Skeletal muscle cell (primary cell): ENCODE measurements at regions not wholly inside any gene's neighbourhood (a gene's known extent, or its start where the extent isn't known, plus 50 kb on each side); places are given as distances from the start of the nearest gene placed in this dataset.
A peak's percentile ranks its signal among the peaks of the same experiment; 100 is the strongest.
"Not testable (repeated sequence)": the region's sequence is repeated elsewhere in the genome, so short reads cannot be mapped to it uniquely, and the experiment has no call there.

Experiments
- DNase-seq: peaks from one replicate; pipeline ENCODE4 v3.0.0-alpha.2; 2010; ENCODE audit warnings: low read depth
- H3K4me3 ChIP-seq: 2 replicates; pipeline ENCODE4 v1.5.1; 2011; ENCODE audit warnings: low read depth, mild to moderate bottlenecking, control low read depth, low read length, moderate library complexity

GRCh38 chrX:460823-461640 lies 74.3 kb upstream of the PPP2R3B start:
- H3K4me3 ChIP-seq: no peak overlapping the region
- DNase-seq: no peak

DNA sequence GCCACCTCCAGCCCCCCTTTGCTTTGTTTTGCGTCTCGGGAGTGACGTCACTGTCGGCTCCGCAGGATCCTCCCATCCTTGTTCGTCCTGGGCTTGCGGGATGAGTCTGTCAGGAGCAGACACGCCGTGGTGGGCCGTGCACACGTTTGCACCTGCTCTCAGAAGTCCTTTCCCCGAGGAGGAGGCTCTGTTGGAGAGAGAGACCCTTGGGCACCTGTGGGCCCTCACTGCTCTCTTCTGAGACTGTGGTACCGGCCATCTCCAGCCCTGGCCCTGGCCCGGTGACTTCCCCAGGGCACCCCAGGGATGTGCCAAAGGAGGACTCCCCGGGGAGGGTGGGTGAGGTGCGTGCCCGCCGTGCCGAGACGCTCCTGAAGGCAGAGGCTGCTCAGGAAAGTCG lies 76.1 kb upstream of the PPP2R3B start:
- H3K4me3 ChIP-seq: no peak overlapping the region
- DNase-seq: no peak

- H3K4me3 ChIP-seq: no peak overlapping the region
- DNase-seq: no peak
These were observed 78.9 kb upstream of the PPP2R3B start for GRCh38 chrX:465418-466215.

DNA sequence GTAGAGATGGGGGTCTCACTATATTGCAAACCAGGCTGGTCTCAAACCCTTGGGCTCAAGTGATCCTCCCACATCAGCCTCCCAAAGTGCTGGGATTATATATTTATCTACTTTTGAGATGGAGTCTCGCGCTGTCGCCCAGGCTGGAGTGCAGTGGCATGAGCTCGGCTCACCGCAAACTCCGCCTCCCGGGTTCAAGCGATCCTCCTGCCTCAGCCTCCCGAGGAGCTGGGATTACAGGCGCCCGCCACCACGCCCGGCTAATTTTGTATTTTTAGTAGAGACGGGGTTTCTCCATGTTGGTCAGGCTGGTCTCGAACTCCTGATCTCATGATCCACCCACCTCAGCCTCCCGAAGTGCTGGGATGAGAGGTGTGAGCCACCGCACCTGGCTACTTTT lies 80.1 kb upstream of the PPP2R3B start:
- not testable (repeated sequence) for DNase-seq, H3K4me3 ChIP-seq

DNA sequence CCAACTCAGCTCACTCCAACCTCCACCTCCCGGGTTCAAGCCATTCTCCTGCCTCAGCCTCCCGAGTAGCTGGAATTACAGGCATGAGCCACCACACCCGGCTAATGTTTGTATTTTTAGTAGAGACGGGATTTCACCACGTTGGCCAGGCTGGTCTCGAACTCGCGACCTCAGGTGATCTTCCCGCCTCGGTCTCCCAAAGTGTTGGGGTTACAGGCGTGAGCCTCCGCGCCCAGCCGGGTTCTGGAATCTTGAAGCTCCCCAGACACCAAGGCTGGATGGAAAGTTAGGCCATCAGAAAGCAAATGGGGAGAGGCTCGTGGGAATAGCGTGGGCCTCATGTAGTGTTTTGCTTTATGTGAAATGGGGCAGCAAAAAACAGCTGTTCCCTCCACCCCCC lies 81.0 kb upstream of the PPP2R3B start:
- not testable (repeated sequence) for DNase-seq, H3K4me3 ChIP-seq

- H3K4me3 ChIP-seq: no peak overlapping the region
- DNase-seq: no peak
These were observed 82.3 kb upstream of the PPP2R3B start for GRCh38 chrX:468979-469378.

DNA sequence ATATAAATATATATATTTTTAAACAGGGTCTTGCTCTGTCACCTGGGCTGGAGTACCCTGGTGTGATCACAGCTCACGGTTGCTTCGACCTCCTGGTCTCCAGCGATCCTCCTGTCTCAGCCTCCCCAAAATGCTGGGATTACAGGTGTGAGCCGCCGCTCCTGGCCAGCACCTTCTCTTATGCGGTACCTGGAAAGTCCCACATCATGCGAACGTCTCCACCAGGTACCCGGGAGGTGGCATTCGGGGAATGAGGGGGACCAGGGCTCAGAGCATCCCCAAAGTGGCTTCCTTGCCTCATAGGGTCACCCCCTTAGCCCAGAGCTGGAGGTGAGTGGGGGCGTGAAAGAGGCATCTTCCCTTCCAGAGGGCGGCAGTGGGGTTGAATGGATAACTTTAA lies 84.0 kb upstream of the PPP2R3B start:
- DNase-seq: no peak
- H3K4me3 ChIP-seq: no peak overlapping the region

GRCh38 chrX:471281-471680 lies 84.6 kb upstream of the PPP2R3B start:
- DNase-seq: no peak
- H3K4me3 ChIP-seq: no peak overlapping the region

DNA sequence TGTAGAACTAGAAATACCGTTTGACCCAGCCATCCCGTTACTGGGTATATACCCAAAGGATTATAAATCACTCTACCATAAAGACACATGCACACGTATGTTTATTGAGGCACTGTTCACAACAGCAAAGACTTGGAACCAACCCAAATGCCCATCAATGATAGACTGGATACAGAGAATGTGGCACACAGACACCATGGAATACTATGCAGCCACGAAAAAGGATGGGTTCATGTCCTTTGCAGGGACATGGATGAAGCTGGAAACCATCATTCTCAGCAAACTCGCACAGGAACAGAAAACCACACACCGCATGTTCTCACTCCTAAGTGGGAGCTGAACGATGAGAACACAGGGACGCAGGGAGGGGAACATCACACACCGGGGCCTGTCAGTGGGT lies 85.6 kb upstream of the PPP2R3B start:
- DNase-seq, H3K4me3 ChIP-seq: not testable (repeated sequence)

DNA sequence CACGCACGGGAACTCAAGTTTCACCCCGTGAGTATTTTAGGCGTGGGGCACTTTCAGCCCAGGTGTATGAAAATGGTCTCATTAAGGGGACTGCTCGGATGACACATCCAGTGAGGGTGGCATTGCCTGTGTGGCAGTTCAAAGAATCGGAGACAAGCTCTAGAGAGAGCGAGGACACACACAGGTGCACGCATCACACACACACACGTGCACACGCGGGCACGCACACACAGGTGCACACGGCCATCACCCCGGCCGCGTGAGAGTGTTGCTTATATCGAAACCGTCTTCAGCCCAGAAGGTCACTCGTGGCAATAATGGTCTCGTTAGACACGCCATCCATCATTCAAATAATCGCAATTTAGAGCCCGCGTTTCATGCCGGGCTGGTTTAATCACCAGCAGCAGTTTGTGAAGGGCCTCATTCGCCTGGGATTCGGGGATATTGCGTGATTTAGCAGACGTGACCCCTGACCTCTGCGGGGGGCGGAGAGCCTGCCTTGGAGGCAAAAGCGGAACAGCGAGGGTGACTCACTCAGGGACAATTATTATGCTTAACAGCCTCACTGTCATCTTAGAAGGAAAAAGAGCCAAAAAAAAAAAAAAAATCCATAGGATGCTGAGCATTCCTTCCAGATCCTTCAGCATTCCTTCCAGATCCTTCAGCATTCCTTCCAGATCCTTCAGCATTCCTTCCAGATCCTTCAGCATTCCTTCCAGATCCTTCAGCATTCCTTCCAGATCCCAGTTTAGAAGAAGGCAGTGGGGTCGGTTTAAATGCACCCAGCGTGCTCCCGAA lies 89.4 kb upstream of the PPP2R3B start:
- no peak overlapping the region for H3K4me3 ChIP-seq
- peak; percentile 5 for DNase-seq

- no peak overlapping the region for H3K4me3 ChIP-seq
- no peak for DNase-seq
These were observed 90.0 kb upstream of the PPP2R3B start for GRCh38 chrX:476724-477075.

DNA sequence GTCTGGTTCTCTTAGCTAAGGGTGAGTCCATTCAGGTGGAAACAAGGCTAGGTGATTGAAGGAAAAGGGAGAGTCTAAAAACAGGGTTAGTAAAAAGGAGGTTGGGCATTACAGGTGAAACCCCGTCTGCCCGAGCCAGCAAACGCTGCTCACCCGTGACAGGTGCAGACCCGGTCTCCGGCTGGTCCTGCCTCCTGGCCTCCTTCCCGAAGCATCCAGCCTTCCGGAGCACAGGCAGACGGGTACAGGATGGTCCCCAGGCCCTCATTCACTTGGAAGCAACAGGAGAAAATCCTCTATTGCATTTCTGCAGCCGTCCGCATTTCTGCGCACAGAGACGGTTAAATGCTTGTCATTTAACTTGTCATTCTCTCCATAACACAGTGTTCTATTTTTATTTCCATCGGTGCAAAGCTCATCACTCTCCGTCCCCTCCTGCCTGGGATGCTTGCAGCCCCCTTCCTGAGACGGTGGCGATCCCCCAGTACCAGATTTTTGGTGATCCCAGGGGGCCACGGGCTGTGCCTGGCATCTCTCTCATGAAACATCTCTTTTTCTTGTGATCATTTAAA lies 90.8 kb upstream of the PPP2R3B start:
- no peak for DNase-seq
- H3K4me3 ChIP-seq: no peak overlapping the region

DNA sequence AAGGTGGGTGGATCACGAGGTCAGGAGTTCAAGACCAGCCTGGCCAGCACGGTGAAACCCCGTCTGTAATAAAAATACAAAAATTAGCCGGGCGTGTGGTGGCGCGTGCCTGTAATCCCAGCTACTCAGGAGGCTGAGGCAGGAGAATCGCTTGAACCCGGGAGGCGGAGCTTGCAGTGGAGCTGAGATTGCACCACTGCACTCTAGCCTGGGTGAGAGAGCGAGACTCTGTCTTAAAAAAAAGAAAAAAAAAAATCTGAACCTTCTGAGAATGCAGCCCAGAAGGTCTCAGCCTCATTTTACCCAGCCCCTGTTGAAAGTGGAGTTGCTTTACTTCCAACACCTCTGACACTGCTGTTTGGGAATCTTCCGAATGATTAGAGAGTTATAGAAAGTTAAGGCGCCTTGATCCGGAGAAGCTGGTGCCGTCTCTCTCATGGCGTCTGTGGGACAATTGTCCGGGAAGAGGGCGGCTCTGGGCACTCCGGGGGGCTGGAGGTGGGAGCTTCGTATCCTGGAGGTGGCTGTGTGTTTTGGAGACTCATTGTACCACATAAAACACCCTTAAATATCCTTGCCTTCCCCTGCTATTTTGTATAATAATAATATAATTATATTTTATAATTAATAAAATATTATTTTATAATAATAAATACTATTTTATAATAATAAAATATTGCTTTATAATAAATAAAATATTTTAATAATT lies 92.7 kb upstream of the PPP2R3B start:
- H3K4me3 ChIP-seq: no peak overlapping the region
- DNase-seq: no peak

DNA sequence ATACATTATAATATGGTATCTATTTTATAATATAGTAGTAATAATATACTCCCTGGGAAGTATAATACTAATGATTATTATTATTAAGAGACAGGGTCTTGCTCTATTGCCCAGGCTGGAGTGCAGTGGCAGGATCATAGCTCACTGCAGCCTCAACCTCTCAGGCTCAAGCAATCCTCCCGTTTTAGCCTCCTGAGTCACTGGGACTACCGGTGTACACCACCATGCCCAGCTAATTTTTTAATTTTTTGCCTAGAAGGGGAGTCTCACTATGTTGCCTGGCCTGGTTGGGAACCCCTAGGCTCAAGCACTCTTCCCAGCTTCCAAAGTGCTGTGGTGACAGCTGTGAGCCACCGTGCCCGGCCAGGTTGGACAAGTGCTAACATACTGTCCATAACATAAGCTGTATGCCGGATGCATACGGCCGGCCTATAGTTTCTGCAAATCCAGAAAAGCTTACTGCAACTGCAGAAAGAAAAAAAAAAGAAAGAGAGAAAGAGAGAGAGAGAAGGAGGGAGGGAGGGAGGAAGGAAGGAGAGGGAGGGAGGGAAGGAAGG lies 94.2 kb upstream of the PPP2R3B start:
- no peak for DNase-seq
- H3K4me3 ChIP-seq: no peak overlapping the region

- no peak overlapping the region for H3K4me3 ChIP-seq
- no peak for DNase-seq
These were observed 95.5 kb upstream of the PPP2R3B start for GRCh38 chrX:482192-482701.

GRCh38 chrX:482702-483203 lies 96.0 kb upstream of the PPP2R3B start:
- H3K4me3 ChIP-seq: no peak overlapping the region
- DNase-seq: no peak

DNA sequence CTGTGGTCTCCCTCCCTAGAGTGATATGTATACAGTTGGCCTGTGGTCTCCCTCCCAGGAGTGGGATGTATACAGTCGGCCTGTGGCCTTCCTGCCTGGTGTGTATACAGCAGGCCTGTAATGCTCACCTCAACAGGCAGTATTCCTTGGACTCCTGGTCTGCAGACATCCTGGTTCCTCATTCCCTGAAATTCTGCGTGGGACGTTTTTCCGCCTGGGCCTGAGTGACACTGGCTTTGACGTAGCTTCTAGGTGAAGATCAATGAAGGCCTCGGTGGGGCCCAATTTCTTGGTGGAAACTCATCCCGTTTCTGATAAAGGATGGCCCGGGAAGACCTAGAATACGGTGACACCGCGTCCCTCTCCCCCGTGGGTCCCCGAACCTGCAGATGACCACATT lies 98.7 kb upstream of the PPP2R3B start:
- no peak for DNase-seq
- no peak overlapping the region for H3K4me3 ChIP-seq

DNA sequence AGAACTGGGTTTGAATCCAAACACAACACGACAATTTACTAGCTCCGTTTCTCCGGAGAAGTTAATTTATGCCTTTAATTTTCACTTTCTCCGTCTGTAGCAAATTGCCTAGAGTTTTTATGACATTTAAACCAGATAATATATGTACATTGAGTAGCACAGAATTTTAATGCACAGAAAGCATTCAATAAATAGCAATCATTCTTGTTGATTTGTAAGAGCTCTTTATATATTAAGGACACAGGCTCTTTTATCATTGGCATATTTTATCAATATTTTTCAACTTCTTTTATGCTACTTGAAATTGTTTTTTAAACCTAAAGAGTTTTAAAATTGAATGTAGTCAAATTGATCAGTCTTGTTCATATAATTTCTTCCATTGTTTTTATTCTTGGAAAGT lies 99.6 kb upstream of the PPP2R3B start:
- H3K4me3 ChIP-seq: no peak overlapping the region
- no peak for DNase-seq

- no peak for DNase-seq
These were observed 101.1 kb upstream of the PPP2R3B start for GRCh38 chrX:487836-488235.

More at GRCh38 chrX:487836-488235, 101.1 kb upstream of the PPP2R3B start:
- no peak overlapping the region for H3K4me3 ChIP-seq
